ENCODE measurements at regions not wholly inside any gene's neighbourhood (a gene's known extent, or its start where the extent isn't known, plus 50 kb on each side); places are given as distances from the start of the nearest gene placed in this dataset.

- no peak for TF ChIP-seq CTCF (IDR thresholded peaks at IDR 0.05)
- TF ChIP-seq POLR2A (IDR thresholded peaks at IDR 0.05) = no peak
- intact Hi-C loops (cut with DNase I; ENCODE audit: low total_unique reads) = no loop called here
- H3K36me3 ChIP-seq = no peaks in the 10 kb centered on the region
- no peak overlapping the region for H3K4me3 ChIP-seq
- H3K27ac ChIP-seq = no peak overlapping the region
- no peak for DNase-seq
- H3K9me3 ChIP-seq = peaks cover 0 to 3% of the 10 kb centered on the region in 2 donors
- no peaks in the 10 kb centered on the region for H3K27me3 ChIP-seq
- H3K4me1 ChIP-seq = no peaks in the 10 kb centered on the region
Observed at GRCh38 chr2:8357738-8358518, 323.9 kb upstream of the ID2 start.

- no peak overlapping the region for H3K27ac ChIP-seq
- no peaks in the 10 kb centered on the region for H3K36me3 ChIP-seq
- H3K9me3 ChIP-seq = no peaks in the 10 kb centered on the region
- no peaks in the 10 kb centered on the region for H3K4me1 ChIP-seq
- no peak overlapping the region for H3K4me3 ChIP-seq
- intact Hi-C loops (cut with DNase I; ENCODE audit: low total_unique reads) = no loop called here
- H3K27me3 ChIP-seq = no peaks in the 10 kb centered on the region
- TF ChIP-seq POLR2A (IDR thresholded peaks at IDR 0.05) (no peak), CTCF (IDR thresholded peaks at IDR 0.05) (no peak)
- no peak for DNase-seq
Observed at GRCh38 chr2:8361930-8362329, 319.9 kb upstream of the ID2 start.

- no peak overlapping the region for H3K4me3 ChIP-seq
- intact Hi-C loops (cut with DNase I; ENCODE audit: low total_unique reads) = no loop called here
- H3K4me1 ChIP-seq = no peaks in the 10 kb centered on the region
- H3K27me3 ChIP-seq = no peaks in the 10 kb centered on the region
- no peaks in the 10 kb centered on the region for H3K36me3 ChIP-seq
- H3K27ac ChIP-seq = no peak overlapping the region
- H3K9me3 ChIP-seq = no peaks in the 10 kb centered on the region
- TF ChIP-seq POLR2A (IDR thresholded peaks at IDR 0.05) (no peak), CTCF (IDR thresholded peaks at IDR 0.05) (no peak)
- no peak for DNase-seq
Observed at GRCh38 chr2:8363161-8363560, 318.7 kb upstream of the ID2 start.

- H3K27ac ChIP-seq = no peak overlapping the region
- no peak overlapping the region for H3K4me3 ChIP-seq
- H3K36me3 ChIP-seq = no peaks in the 10 kb centered on the region
- H3K27me3 ChIP-seq = no peaks in the 10 kb centered on the region
- no peak for DNase-seq
- intact Hi-C loops (cut with DNase I; ENCODE audit: low total_unique reads) = no loop called here
- no peaks in the 10 kb centered on the region for H3K9me3 ChIP-seq
- TF ChIP-seq POLR2A (IDR thresholded peaks at IDR 0.05) (no peak), CTCF (IDR thresholded peaks at IDR 0.05) (no peak)
- no peaks in the 10 kb centered on the region for H3K4me1 ChIP-seq
Observed at GRCh38 chr2:8364668-8365067, 317.2 kb upstream of the ID2 start.

- intact Hi-C loops (cut with DNase I; ENCODE audit: low total_unique reads) = no loop called here
- Histone ChIP-seq H3K4me1 (no peaks in the 10 kb centered on the region), H3K27me3 (no peaks in the 10 kb centered on the region), H3K4me3 (no peak overlapping the region), H3K27ac (no peak overlapping the region), H3K9me3 (no peaks in the 10 kb centered on the region), H3K36me3 (no peaks in the 10 kb centered on the region)
- no peak for DNase-seq
- no peak for TF ChIP-seq CTCF (IDR thresholded peaks at IDR 0.05)
- no peak for TF ChIP-seq POLR2A (IDR thresholded peaks at IDR 0.05)
Observed at GRCh38 chr2:8365331-8365910, 316.4 kb upstream of the ID2 start.
